ENCODE measurements at regions not wholly inside any gene's neighbourhood (a gene's known extent, or its start where the extent isn't known, plus 50 kb on each side); places are given as distances from the start of the nearest gene placed in this dataset.

GRCh38 chr12:5096241-5096924 is 52.7 kb downstream of the KCNA5 start:
- H3K27ac ChIP-seq (ENCODE audit: low read depth in 1 of 2, low read length in 2 of 2): no peak overlapping the region
- no peaks in the 10 kb centered on the region for H3K9me3 ChIP-seq (ENCODE audit: control insufficient read depth, low read length)
- no peaks in the 10 kb centered on the region for H3K4me1 ChIP-seq (ENCODE audit: control insufficient read depth in 1 of 2, insufficient read depth in 2 of 2, low read length in 2 of 2)
- ATAC-seq (ENCODE audit: low FRiP score) (no peak), DNase-seq (no peak)
- no peaks in the 10 kb centered on the region for H3K36me3 ChIP-seq (ENCODE audit: control insufficient read depth in 1 of 2, insufficient read depth in 2 of 2, low read length in 1 of 2)
- intact Hi-C loops (cut with DNase I): loop anchor here in 1 of 2 donors (5.0 to 10.0 kb wide), 3 partner anchors 76 to 408 kb away; no protein-coding TSS in a partner anchor
- 65 to 67% methylated on average over 8 of the region's 8 CpGs for WGBS, 2 donors
- no peaks in the 10 kb centered on the region for H3K27me3 ChIP-seq (ENCODE audit: control insufficient read depth in 1 of 2, insufficient read depth in 2 of 2, low read length in 1 of 2)
- no peak overlapping the region for H3K4me3 ChIP-seq (ENCODE audit: low read length in 2 of 2)

- Histone ChIP-seq H3K4me3 (ENCODE audit: low read length in 2 of 2) (no peak overlapping the region), H3K36me3 (ENCODE audit: control insufficient read depth in 1 of 2, insufficient read depth in 2 of 2, low read length in 1 of 2) (no peaks in the 10 kb centered on the region), H3K27me3 (ENCODE audit: control insufficient read depth in 1 of 2, insufficient read depth in 2 of 2, low read length in 1 of 2) (no peaks in the 10 kb centered on the region), H3K9me3 (ENCODE audit: control insufficient read depth, low read length) (no peaks in the 10 kb centered on the region), H3K4me1 (ENCODE audit: control insufficient read depth in 1 of 2, insufficient read depth in 2 of 2, low read length in 2 of 2) (no peaks in the 10 kb centered on the region), H3K27ac (ENCODE audit: low read depth in 1 of 2, low read length in 2 of 2) (no peak overlapping the region)
- intact Hi-C loops (cut with DNase I): loop anchor here in 1 of 2 donors (5.0 to 10.0 kb wide), 3 partner anchors 75 to 407 kb away; no protein-coding TSS in a partner anchor
- DNase-seq: no peak
- ATAC-seq (ENCODE audit: low FRiP score): no peak
- WGBS, 2 donors: 86 to 95% methylated on average over 6 of the region's 6 CpGs
Observed at GRCh38 chr12:5097786-5098185, 54.1 kb downstream of the KCNA5 start.

GRCh38 chr12:5099136-5099535 is 55.5 kb downstream of the KCNA5 start:
- ATAC-seq (ENCODE audit: low FRiP score) (no peak), DNase-seq (no peak)
- 97 to 98% methylated on average over 13 of the region's 13 CpGs for whole genome bisulfite sequencing, 2 donors
- Histone ChIP-seq H3K9me3 (ENCODE audit: control insufficient read depth, low read length) (no peaks in the 10 kb centered on the region), H3K27me3 (ENCODE audit: control insufficient read depth in 1 of 2, insufficient read depth in 2 of 2, low read length in 1 of 2) (no peaks in the 10 kb centered on the region), H3K36me3 (ENCODE audit: control insufficient read depth in 1 of 2, insufficient read depth in 2 of 2, low read length in 1 of 2) (no peaks in the 10 kb centered on the region), H3K27ac (ENCODE audit: low read depth in 1 of 2, low read length in 2 of 2) (no peak overlapping the region), H3K4me1 (ENCODE audit: control insufficient read depth in 1 of 2, insufficient read depth in 2 of 2, low read length in 2 of 2) (no peaks in the 10 kb centered on the region), H3K4me3 (ENCODE audit: low read length in 2 of 2) (no peak overlapping the region)
- intact Hi-C loops (cut with DNase I): loop anchor here in 1 of 2 donors (5.0 to 10.0 kb wide), 3 partner anchors 73 to 406 kb away; no protein-coding TSS in a partner anchor

GRCh38 chr12:5099591-5099990 is 55.9 kb downstream of the KCNA5 start:
- WGBS, 2 donors: 84 to 93% methylated on average over 7 of the region's 7 CpGs
- Histone ChIP-seq H3K9me3 (ENCODE audit: control insufficient read depth, low read length) (no peaks in the 10 kb centered on the region), H3K27ac (ENCODE audit: low read depth in 1 of 2, low read length in 2 of 2) (no peak overlapping the region), H3K4me3 (ENCODE audit: low read length in 2 of 2) (no peak overlapping the region), H3K27me3 (ENCODE audit: control insufficient read depth in 1 of 2, insufficient read depth in 2 of 2, low read length in 1 of 2) (no peaks in the 10 kb centered on the region), H3K4me1 (ENCODE audit: control insufficient read depth in 1 of 2, insufficient read depth in 2 of 2, low read length in 2 of 2) (no peaks in the 10 kb centered on the region), H3K36me3 (ENCODE audit: control insufficient read depth in 1 of 2, insufficient read depth in 2 of 2, low read length in 1 of 2) (no peaks in the 10 kb centered on the region)
- no peak for DNase-seq
- intact Hi-C loops (cut with DNase I): loop anchor here in 1 of 2 donors (5.0 to 10.0 kb wide), 3 partner anchors 73 to 405 kb away; no protein-coding TSS in a partner anchor
- ATAC-seq (ENCODE audit: low FRiP score): no peak

GRCh38 chr12:5101686-5102085 is 58.0 kb downstream of the KCNA5 start:
- Histone ChIP-seq H3K36me3 (ENCODE audit: control insufficient read depth in 1 of 2, insufficient read depth in 2 of 2, low read length in 1 of 2) (no peaks in the 10 kb centered on the region), H3K4me1 (ENCODE audit: control insufficient read depth in 1 of 2, insufficient read depth in 2 of 2, low read length in 2 of 2) (no peaks in the 10 kb centered on the region), H3K4me3 (ENCODE audit: low read length in 2 of 2) (no peak overlapping the region), H3K9me3 (ENCODE audit: control insufficient read depth, low read length) (no peaks in the 10 kb centered on the region), H3K27me3 (ENCODE audit: control insufficient read depth in 1 of 2, insufficient read depth in 2 of 2, low read length in 1 of 2) (peaks cover 0 to under 1% of the 10 kb centered on the region in 2 donors), H3K27ac (ENCODE audit: low read depth in 1 of 2, low read length in 2 of 2) (no peak overlapping the region)
- WGBS, 2 donors: 91 to 93% methylated on average over 3 of the region's 3 CpGs
- ATAC-seq (ENCODE audit: low FRiP score) (no peak), DNase-seq (no peak)
- intact Hi-C loops (cut with DNase I): no loop called here

- no peaks in the 10 kb centered on the region for H3K4me1 ChIP-seq (ENCODE audit: control insufficient read depth in 1 of 2, insufficient read depth in 2 of 2, low read length in 2 of 2)
- ATAC-seq (ENCODE audit: low FRiP score): no peak
Observed at GRCh38 chr12:5102261-5102789, 58.6 kb downstream of the KCNA5 start.

GRCh38 chr12:5102806-5103205 is 59.1 kb downstream of the KCNA5 start:
- 96 to 100% methylated on average over 1 of the region's 1 CpG for WGBS, 2 donors
- ATAC-seq (ENCODE audit: low FRiP score) (no peak), DNase-seq (no peak)
- H3K27me3 ChIP-seq (ENCODE audit: control insufficient read depth in 1 of 2, insufficient read depth in 2 of 2, low read length in 1 of 2): peaks cover 0 to 1% of the 10 kb centered on the region in 2 donors
- intact Hi-C loops (cut with DNase I): no loop called here
- no peaks in the 10 kb centered on the region for H3K9me3 ChIP-seq (ENCODE audit: control insufficient read depth, low read length)
- H3K4me1 ChIP-seq (ENCODE audit: control insufficient read depth in 1 of 2, insufficient read depth in 2 of 2, low read length in 2 of 2): no peaks in the 10 kb centered on the region
- H3K36me3 ChIP-seq (ENCODE audit: control insufficient read depth in 1 of 2, insufficient read depth in 2 of 2, low read length in 1 of 2): no peaks in the 10 kb centered on the region
- H3K4me3 ChIP-seq (ENCODE audit: low read length in 2 of 2): no peak overlapping the region
- no peak overlapping the region for H3K27ac ChIP-seq (ENCODE audit: low read depth in 1 of 2, low read length in 2 of 2)

More at GRCh38 chr12:5102261-5102789, 58.6 kb downstream of the KCNA5 start:
- no peak overlapping the region for H3K27ac ChIP-seq (ENCODE audit: low read depth in 1 of 2, low read length in 2 of 2)
- DNase-seq: no peak
- intact Hi-C loops (cut with DNase I): no loop called here
- no peaks in the 10 kb centered on the region for H3K36me3 ChIP-seq (ENCODE audit: control insufficient read depth in 1 of 2, insufficient read depth in 2 of 2, low read length in 1 of 2)
- peaks cover 0 to 1% of the 10 kb centered on the region in 2 donors for H3K27me3 ChIP-seq (ENCODE audit: control insufficient read depth in 1 of 2, insufficient read depth in 2 of 2, low read length in 1 of 2)
- WGBS, 2 donors: 79 to 80% methylated on average over 5 of the region's 5 CpGs
- H3K9me3 ChIP-seq (ENCODE audit: control insufficient read depth, low read length): no peaks in the 10 kb centered on the region
- H3K4me3 ChIP-seq (ENCODE audit: low read length in 2 of 2): no peak overlapping the region

GRCh38 chr12:5110345-5110744 is 66.7 kb downstream of the KCNA5 start:
- WGBS, 2 donors: 90 to 94% methylated on average over 1 of the region's 1 CpG

GRCh38 chr12:5114436-5114835 is 70.8 kb downstream of the KCNA5 start:
- no peak overlapping the region for H3K27ac ChIP-seq (ENCODE audit: low read depth in 1 of 2, low read length in 2 of 2)
- H3K36me3 ChIP-seq (ENCODE audit: control insufficient read depth in 1 of 2, insufficient read depth in 2 of 2, low read length in 1 of 2): no peaks in the 10 kb centered on the region
- H3K4me1 ChIP-seq (ENCODE audit: control insufficient read depth in 1 of 2, insufficient read depth in 2 of 2, low read length in 2 of 2): no peaks in the 10 kb centered on the region
- no peaks in the 10 kb centered on the region for H3K27me3 ChIP-seq (ENCODE audit: control insufficient read depth in 1 of 2, insufficient read depth in 2 of 2, low read length in 1 of 2)
- ATAC-seq (ENCODE audit: low FRiP score): no peak
- DNase-seq: no peak
- intact Hi-C loops (cut with DNase I): no loop called here
- no peak overlapping the region for H3K4me3 ChIP-seq (ENCODE audit: low read length in 2 of 2)
- 68% methylated on average over 7 of the region's 7 CpGs for WGBS, 2 donors
- H3K9me3 ChIP-seq (ENCODE audit: control insufficient read depth, low read length): no peaks in the 10 kb centered on the region

More at GRCh38 chr12:5110345-5110744, 66.7 kb downstream of the KCNA5 start:
- DNase-seq (no peak), ATAC-seq (ENCODE audit: low FRiP score) (no peak)
- Histone ChIP-seq H3K27me3 (ENCODE audit: control insufficient read depth in 1 of 2, insufficient read depth in 2 of 2, low read length in 1 of 2) (peaks cover 0 to 1% of the 10 kb centered on the region in 2 donors), H3K4me1 (ENCODE audit: control insufficient read depth in 1 of 2, insufficient read depth in 2 of 2, low read length in 2 of 2) (no peaks in the 10 kb centered on the region), H3K36me3 (ENCODE audit: control insufficient read depth in 1 of 2, insufficient read depth in 2 of 2, low read length in 1 of 2) (no peaks in the 10 kb centered on the region), H3K9me3 (ENCODE audit: control insufficient read depth, low read length) (no peaks in the 10 kb centered on the region), H3K4me3 (ENCODE audit: low read length in 2 of 2) (no peak overlapping the region), H3K27ac (ENCODE audit: low read depth in 1 of 2, low read length in 2 of 2) (no peak overlapping the region)
- intact Hi-C loops (cut with DNase I): no loop called here
